ENCODE measurements at regions not wholly inside any gene's neighbourhood (a gene's known extent, or its start where the extent isn't known, plus 50 kb on each side); places are given as distances from the start of the nearest gene placed in this dataset.

DNA sequence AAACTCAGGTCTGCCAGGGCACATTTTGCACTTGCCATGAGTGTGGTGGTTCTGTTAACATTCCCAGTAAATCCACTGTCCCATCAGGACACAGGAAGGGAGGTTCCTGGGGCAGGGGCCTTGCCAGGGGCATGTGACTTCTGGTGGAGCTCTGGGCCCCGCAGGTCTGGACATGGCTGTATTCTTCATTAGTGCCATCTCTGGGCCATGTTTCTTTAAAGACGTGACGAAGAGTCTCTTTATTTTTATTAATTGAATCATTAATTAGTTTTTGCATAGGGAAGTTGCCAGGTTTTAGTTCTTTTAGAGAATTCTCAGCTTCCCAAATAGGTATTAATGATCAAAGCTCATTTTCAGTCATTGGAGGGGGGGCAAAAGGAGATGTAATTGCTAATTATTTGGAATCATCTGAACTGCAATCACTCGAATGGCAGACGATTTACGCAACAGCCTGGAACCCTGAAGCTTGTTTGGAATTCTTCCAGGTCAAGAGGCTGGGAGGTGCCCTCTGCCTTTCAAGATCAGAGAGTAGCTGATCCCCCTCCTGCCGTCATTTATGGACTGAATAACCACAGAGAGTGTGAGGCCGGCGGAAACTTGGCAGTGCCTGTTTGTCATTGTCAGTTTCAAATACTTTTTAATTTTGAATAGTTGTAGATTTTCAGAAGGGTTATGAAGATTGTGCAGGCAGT lies 106.2 kb downstream of the RTP5 start:
- H3K27ac Mint-ChIP-seq, result no peak overlapping the region
- peaks cover 21% of the 10 kb centered on the region for H3K36me3 Mint-ChIP-seq (ENCODE audit: low read depth)
- Histone ChIP-seq H3K36me3 (ENCODE audit: control insufficient read depth, insufficient read depth, low read length) (no peaks in the 10 kb centered on the region), H3K4me1 (ENCODE audit: control insufficient read depth, insufficient read depth, low read length) (no peaks in the 10 kb centered on the region), H3K9ac (ENCODE audit: extremely low read depth, low read length, poor library complexity, severe bottlenecking) (no peak overlapping the region), H3K4me3 (ENCODE audit: low read length) (no peak overlapping the region), H3K9me3 (ENCODE audit: control insufficient read depth, low read length) (no peaks in the 10 kb centered on the region), H3K27me3 (ENCODE audit: control insufficient read depth, insufficient read depth, low read length, poor library complexity, severe bottlenecking) (no peaks in the 10 kb centered on the region), H3K27ac (ENCODE audit: low read depth, low read length) (no peak overlapping the region)
- no peak overlapping the region for H3K4me3 Mint-ChIP-seq
- 90 to 93% methylated on average over 5 to 9 of the region's 9 CpGs for WGBS, 2 experiments (ENCODE audit: insufficient coverage in 1 of 2, insufficient read length in 1 of 2)
- DNase-seq, result no peak
- H3K9me3 Mint-ChIP-seq, result no peaks in the 10 kb centered on the region
- TF ChIP-seq, protein P1, sequence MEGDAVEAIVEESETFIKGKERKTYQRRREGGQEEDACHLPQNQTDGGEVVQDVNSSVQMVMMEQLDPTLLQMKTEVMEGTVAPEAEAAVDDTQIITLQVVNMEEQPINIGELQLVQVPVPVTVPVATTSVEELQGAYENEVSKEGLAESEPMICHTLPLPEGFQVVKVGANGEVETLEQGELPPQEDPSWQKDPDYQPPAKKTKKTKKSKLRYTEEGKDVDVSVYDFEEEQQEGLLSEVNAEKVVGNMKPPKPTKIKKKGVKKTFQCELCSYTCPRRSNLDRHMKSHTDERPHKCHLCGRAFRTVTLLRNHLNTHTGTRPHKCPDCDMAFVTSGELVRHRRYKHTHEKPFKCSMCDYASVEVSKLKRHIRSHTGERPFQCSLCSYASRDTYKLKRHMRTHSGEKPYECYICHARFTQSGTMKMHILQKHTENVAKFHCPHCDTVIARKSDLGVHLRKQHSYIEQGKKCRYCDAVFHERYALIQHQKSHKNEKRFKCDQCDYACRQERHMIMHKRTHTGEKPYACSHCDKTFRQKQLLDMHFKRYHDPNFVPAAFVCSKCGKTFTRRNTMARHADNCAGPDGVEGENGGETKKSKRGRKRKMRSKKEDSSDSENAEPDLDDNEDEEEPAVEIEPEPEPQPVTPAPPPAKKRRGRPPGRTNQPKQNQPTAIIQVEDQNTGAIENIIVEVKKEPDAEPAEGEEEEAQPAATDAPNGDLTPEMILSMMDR (conservative IDR thresholded peaks at IDR 0.05), result no peak
- H3K27me3 Mint-ChIP-seq (ENCODE audit: insufficient read depth), result no peaks in the 10 kb centered on the region
- no peaks in the 10 kb centered on the region for H3K4me1 Mint-ChIP-seq

DNA sequence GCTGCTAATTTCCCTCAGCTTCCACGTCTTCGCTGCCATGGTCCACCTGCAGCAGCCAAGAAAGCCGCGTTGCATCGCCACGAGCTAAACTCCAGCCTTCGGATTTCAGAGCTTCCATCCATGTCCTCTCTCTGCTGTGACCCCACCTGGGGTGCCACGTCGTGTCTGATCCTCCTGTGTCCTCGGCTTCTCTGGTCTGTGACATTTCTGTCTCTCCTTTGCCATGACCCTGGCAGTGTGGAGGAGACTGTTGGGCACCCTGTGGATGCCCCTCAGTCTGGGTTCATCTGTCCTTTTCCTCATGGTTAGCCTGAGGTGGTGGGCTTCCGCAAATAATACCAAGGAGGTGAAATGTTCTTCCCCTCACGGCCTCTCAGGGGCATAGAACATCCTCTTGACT lies 106.8 kb downstream of the RTP5 start:
- Mint-ChIP-seq H3K4me3 (no peak overlapping the region), H3K36me3 (ENCODE audit: low read depth) (peaks cover 21% of the 10 kb centered on the region), H3K27me3 (ENCODE audit: insufficient read depth) (no peaks in the 10 kb centered on the region), H3K27ac (no peak overlapping the region), H3K9me3 (no peaks in the 10 kb centered on the region), H3K4me1 (no peaks in the 10 kb centered on the region)
- H3K27me3 ChIP-seq (ENCODE audit: control insufficient read depth, insufficient read depth, low read length, poor library complexity, severe bottlenecking), result no peaks in the 10 kb centered on the region
- H3K27ac ChIP-seq (ENCODE audit: low read depth, low read length), result no peak overlapping the region
- peak; percentile 21 for DNase-seq
- WGBS, 2 experiments (ENCODE audit: insufficient coverage in 1 of 2, insufficient read length in 1 of 2), result 80 to 82% methylated on average over 11 to 12 of the region's 12 CpGs
- H3K4me1 ChIP-seq (ENCODE audit: control insufficient read depth, insufficient read depth, low read length), result no peaks in the 10 kb centered on the region
- no peak overlapping the region for H3K4me3 ChIP-seq (ENCODE audit: low read length)
- H3K36me3 ChIP-seq (ENCODE audit: control insufficient read depth, insufficient read depth, low read length), result no peaks in the 10 kb centered on the region
- TF ChIP-seq, protein P1 (conservative IDR thresholded peaks at IDR 0.05), result no peak
- no peaks in the 10 kb centered on the region for H3K9me3 ChIP-seq (ENCODE audit: control insufficient read depth, low read length)
- no peak overlapping the region for H3K9ac ChIP-seq (ENCODE audit: extremely low read depth, low read length, poor library complexity, severe bottlenecking)

DNA sequence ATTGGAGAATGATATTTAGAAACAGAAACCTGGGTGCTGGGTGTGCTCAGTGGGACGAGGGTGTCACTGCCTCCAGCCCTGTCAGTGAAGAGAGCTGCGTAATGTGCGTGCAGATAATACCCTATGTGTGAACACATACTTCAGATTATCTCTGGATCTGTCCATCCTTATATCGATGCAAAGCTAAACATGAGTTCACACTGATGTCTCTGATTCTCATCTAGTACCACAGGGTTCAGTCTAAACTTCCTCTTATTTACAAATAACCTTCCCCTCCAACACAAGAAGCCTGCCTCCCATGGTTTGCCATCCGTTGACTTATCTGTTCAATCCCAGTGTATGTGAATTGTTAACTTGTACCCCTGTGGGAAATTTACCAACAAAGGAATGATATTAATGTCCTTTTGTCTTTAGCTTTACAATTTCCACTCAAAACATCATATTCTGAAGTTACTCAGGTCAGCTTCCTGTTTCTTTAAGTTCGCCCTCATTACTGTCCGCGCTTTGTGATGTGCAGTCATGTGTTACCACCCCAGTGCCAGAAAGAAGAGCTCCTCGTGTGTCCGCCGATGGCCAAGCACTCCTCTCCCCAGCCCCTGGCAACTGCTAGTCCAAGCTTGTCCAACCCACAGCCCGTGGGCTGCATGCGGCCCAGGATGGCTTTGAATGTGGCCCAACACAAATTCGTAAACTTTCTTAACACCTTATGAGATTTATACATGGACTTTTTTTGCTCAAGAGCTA lies 108.2 kb downstream of the RTP5 start:
- peak; percentile 15 for DNase-seq
- no peaks in the 10 kb centered on the region for H3K4me1 Mint-ChIP-seq
- no peak overlapping the region for H3K4me3 ChIP-seq (ENCODE audit: low read length)
- H3K27me3 Mint-ChIP-seq (ENCODE audit: insufficient read depth), result no peaks in the 10 kb centered on the region
- no peak overlapping the region for H3K4me3 Mint-ChIP-seq
- no peaks in the 10 kb centered on the region for H3K9me3 Mint-ChIP-seq
- H3K4me1 ChIP-seq (ENCODE audit: control insufficient read depth, insufficient read depth, low read length), result no peaks in the 10 kb centered on the region
- WGBS, 2 experiments (ENCODE audit: insufficient coverage in 1 of 2, insufficient read length in 1 of 2), result 94% methylated on average over 9 to 14 of the region's 14 CpGs
- peaks cover 14% of the 10 kb centered on the region for H3K36me3 Mint-ChIP-seq (ENCODE audit: low read depth)
- H3K27me3 ChIP-seq (ENCODE audit: control insufficient read depth, insufficient read depth, low read length, poor library complexity, severe bottlenecking), result no peaks in the 10 kb centered on the region
- H3K9ac ChIP-seq (ENCODE audit: extremely low read depth, low read length, poor library complexity, severe bottlenecking), result no peak overlapping the region
- TF ChIP-seq, protein P1 (conservative IDR thresholded peaks at IDR 0.05), result no peak
- H3K27ac ChIP-seq (ENCODE audit: low read depth, low read length), result no peak overlapping the region
- no peaks in the 10 kb centered on the region for H3K36me3 ChIP-seq (ENCODE audit: control insufficient read depth, insufficient read depth, low read length)
- no peaks in the 10 kb centered on the region for H3K9me3 ChIP-seq (ENCODE audit: control insufficient read depth, low read length)
- no peak overlapping the region for H3K27ac Mint-ChIP-seq

All from endodermal cell (in vitro differentiated cells).